GM12874 (cell line): ENCODE measurements at regions not wholly inside any gene's neighbourhood (a gene's known extent, or its start where the extent isn't known, plus 50 kb on each side); places are given as distances from the start of the nearest gene placed in this dataset.

Experiments
- CTCF ChIP-seq: IDR thresholded peaks from 2 replicates; pipeline ENCODE4 v1.5.1; 2011; ENCODE audit warnings: low read depth, mild to moderate bottlenecking, control low read depth, low read length, moderate library complexity; ENCODE audit not compliant: insufficient read depth

- no peak for TF ChIP-seq CTCF
Measured at GRCh38 chr1:221317537-221317936, 424.4 kb downstream of the DUSP10 start.

DNA sequence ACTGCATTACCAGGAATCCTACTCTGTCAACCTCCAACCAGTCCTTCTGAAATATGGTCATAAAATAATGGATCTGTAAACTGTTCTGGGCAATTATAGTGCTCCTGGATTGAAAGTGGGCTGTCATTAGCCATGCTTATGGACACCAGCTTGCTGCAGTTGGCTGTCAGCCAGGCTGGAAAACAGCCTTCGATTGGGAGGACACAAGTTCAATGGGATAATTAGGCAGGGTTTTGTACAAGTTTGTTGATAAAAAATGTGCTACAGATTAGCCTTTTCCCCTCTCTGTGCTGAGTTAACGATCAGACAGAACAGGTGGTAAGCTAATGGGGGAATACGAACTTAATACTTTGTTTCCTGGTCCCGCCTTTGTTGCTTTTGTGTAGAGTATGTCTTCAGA is 413.9 kb downstream of the DUSP10 start:
- TF ChIP-seq CTCF, result no peak

DNA sequence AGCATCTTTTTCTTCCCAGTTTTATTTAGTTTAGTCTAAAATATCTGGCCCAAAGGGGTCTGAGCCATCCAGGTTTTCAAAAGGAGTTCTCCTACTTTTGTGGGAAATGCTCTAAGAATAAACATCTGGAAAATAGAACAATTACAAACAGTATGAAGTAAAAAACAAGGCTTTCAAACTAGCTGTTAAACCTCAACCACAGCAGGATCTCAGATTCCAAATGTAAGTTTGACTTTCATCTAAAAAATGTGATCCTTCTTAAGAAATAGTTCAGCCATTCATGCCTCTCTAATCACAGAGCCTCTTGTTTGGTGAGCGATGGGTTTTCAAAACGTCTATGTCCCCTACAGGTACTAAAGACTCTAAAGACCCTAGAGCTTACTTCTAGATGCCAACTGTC is 413.5 kb downstream of the DUSP10 start:
- no peak for TF ChIP-seq CTCF

GRCh38 chr1:221331273-221332183 is 410.4 kb downstream of the DUSP10 start:
- TF ChIP-seq CTCF, result no peak

GRCh38 chr1:221334062-221334461 is 407.8 kb downstream of the DUSP10 start:
- TF ChIP-seq CTCF, result no peak

GRCh38 chr1:221335161-221336101 is 406.5 kb downstream of the DUSP10 start:
- no peak for TF ChIP-seq CTCF

DNA sequence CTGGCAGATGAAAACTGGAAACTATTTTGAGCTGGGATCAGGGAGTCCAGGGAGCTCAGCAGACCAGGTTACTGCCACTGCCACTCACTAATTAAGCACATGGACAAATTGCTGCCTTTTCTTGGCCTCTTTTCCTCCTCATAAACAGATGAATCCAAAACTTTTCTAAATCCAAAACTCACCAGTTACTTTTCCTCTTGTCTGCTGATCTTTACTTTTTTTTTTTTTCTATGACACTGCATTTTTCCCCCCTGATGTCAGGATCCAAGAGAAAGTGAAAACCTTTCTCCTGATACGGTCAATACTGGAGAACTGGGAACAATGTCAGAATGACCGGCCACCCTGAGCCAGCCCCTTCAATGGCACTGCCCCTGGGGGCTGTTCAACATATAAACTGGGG is 405.8 kb downstream of the DUSP10 start:
- no peak for TF ChIP-seq CTCF
